Lower leg skin (tissue), 3 donors: ENCODE measurements at regions not wholly inside any gene's neighbourhood (a gene's known extent, or its start where the extent isn't known, plus 50 kb on each side); places are given as distances from the start of the nearest gene placed in this dataset.

Experiments
- CTCF ChIP-seq, 3 donors: fragments of 450-650 bp; IDR thresholded peaks; one replicate each; pipeline ENCODE4 v1.5.1; 2016; ENCODE audit warnings: antibody characterized with exemption in 3 of 3, mild to moderate bottlenecking in 3 of 3, moderate library complexity in 2 of 3
- POLR2A ChIP-seq, 2 donors: fragments of 450-650 bp; IDR thresholded peaks; one replicate each; pipeline ENCODE4 v1.6.1; 2016 to 2017; ENCODE audit warnings: antibody characterized with exemption in 2 of 2, mild to moderate bottlenecking in 1 of 2, moderate library complexity in 1 of 2

- TF ChIP-seq CTCF (IDR thresholded peaks at IDR 0.05): no peak
- TF ChIP-seq POLR2A (IDR thresholded peaks at IDR 0.05): no peak
Measured at GRCh38 chr13:74620308-74620707, 486.1 kb upstream of the KLF12 start.
